Activated naive CD4-positive, alpha-beta T cell treated with anti-CD3 and anti-CD28 coated beads for 36 hours (primary cell): ENCODE measurements at regions not wholly inside any gene's neighbourhood (a gene's known extent, or its start where the extent isn't known, plus 50 kb on each side); places are given as distances from the start of the nearest gene placed in this dataset.

ENCODE experiments used
- CTCF ChIA-PET: fragments of 350-600 bp; sonication (Branson Sonifier 250); formaldehyde crosslinking; loops from one replicate; lab custom pipeline; 2021; ENCODE audit warnings: antibody characterized with exemption; lab: Charles Lee
- DNase-seq: peaks from one replicate; pipeline ENCODE4 v3.0.0-alpha.2; 2020
- H3K27ac Mint-ChIP-seq: one replicate; pipeline ENCODE4 v1.8.0; 2021; ENCODE audit warnings: mild to moderate bottlenecking, mixed read lengths
- H3K27me3 Mint-ChIP-seq: one replicate; pipeline ENCODE4 v1.8.0; 2021; ENCODE audit warnings: low read depth, mixed read lengths
- H3K36me3 Mint-ChIP-seq: one replicate; pipeline ENCODE4 v1.8.0; 2021; ENCODE audit warnings: low read depth, mixed read lengths
- H3K4me1 Mint-ChIP-seq: one replicate; pipeline ENCODE4 v1.8.0; 2021; ENCODE audit warnings: low read depth, mixed read lengths
- H3K4me3 Mint-ChIP-seq: one replicate; pipeline ENCODE4 v1.8.0; 2021; ENCODE audit warnings: mild to moderate bottlenecking, moderate library complexity, mixed read lengths
- H3K9me3 Mint-ChIP-seq: one replicate; pipeline ENCODE4 v1.8.0; 2021; ENCODE audit warnings: mixed read lengths
- intact Hi-C: fragments of 100-400 bp; cut with micrococcal nuclease; formaldehyde crosslinking; loops from one replicate; pipeline ENCODE4 v1.15.1; 2023

GRCh38 chr2:106736221-106736620, 149.7 kb downstream of the ST6GAL2 start:
- intact Hi-C loops: no loop called here
- Mint-ChIP-seq H3K27ac (no peak overlapping the region), H3K9me3 (peaks cover 2% of the 10 kb centered on the region), H3K36me3 (no peaks in the 10 kb centered on the region), H3K27me3 (no peaks in the 10 kb centered on the region), H3K4me3 (no peak overlapping the region), H3K4me1 (no peaks in the 10 kb centered on the region)
- CTCF ChIA-PET: no interaction called here
- DNase-seq: no peak

DNA sequence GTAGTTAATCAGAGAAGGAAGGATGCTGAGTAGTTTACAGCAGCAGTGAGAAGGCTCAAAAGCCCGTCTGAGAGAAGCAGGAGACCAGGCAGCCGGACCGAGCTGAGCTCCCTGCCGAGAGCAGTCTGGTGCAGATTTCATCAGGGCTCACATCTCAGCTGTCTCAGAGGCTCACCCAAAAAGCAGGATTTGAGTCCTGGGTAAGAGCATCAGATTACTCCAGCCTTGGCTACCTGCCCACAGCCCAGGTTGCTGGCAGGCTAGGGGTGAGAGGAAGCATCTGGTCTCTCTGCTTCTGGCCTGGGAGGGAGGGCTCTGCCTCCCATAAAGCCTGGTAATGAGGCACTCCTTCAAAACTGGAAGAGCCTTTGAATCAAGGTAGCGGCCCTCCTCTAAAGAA, 140.5 kb downstream of the ST6GAL2 start:
- H3K4me1 Mint-ChIP-seq: no peaks in the 10 kb centered on the region
- H3K9me3 Mint-ChIP-seq: no peaks in the 10 kb centered on the region
- no peak overlapping the region for H3K27ac Mint-ChIP-seq
- peaks cover 12% of the 10 kb centered on the region for H3K27me3 Mint-ChIP-seq
- intact Hi-C loops: no loop called here
- no peaks in the 10 kb centered on the region for H3K36me3 Mint-ChIP-seq
- CTCF ChIA-PET: no interaction called here
- DNase-seq: no peak
- H3K4me3 Mint-ChIP-seq: no peak overlapping the region

DNA sequence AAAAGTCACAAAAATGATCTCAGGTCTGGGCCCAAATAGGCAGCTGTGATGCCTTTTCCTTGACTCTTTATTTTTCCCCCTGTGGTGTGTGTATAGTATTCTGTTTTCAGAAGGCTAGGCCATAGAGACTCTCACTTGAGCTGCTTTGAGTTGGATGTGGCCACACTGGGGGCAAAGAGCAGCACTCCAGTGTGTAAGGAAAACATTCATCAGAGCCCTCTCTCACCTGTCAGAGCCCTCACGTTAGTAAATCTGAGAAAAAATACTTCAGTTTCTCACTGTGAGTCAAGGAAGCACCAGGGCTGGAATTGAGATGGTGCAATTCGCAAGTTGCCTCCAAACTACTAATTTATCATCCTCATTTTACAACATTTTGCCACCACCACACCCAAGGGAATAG, 136.1 kb downstream of the ST6GAL2 start:
- no peak for DNase-seq
- no peak overlapping the region for H3K27ac Mint-ChIP-seq
- CTCF ChIA-PET: no interaction called here
- no peaks in the 10 kb centered on the region for H3K36me3 Mint-ChIP-seq
- no peaks in the 10 kb centered on the region for H3K9me3 Mint-ChIP-seq
- H3K4me3 Mint-ChIP-seq: no peak overlapping the region
- peaks cover 8% of the 10 kb centered on the region for H3K27me3 Mint-ChIP-seq
- H3K4me1 Mint-ChIP-seq: no peaks in the 10 kb centered on the region
- intact Hi-C loops: no loop called here
